ENCODE measurements at regions not wholly inside any gene's neighbourhood (a gene's known extent, or its start where the extent isn't known, plus 50 kb on each side); places are given as distances from the start of the nearest gene placed in this dataset.

- TF ChIP-seq DZIP1 (CRISPR knock-in tag; IDR thresholded peaks at IDR 0.05) = no peak
- no peak for TF ChIP-seq SKI (IDR thresholded peaks at IDR 0.05; ENCODE audit: partially characterized antibody)
- peak; percentile 17; the same call in 1 of the 2 replicates for TF ChIP-seq SMC3 (IDR thresholded peaks at IDR 0.05; ENCODE audit: low read length)
- no peak for TF ChIP-seq MXI1 (IDR thresholded peaks at IDR 0.05; ENCODE audit: borderline replicate concordance, low read depth, low read length)
- no peak for TF ChIP-seq RBM22 (optimal IDR thresholded peaks at IDR 0.05; ENCODE audit: low read length)
- TF ChIP-seq SMAD9 (CRISPR knock-in tag; IDR thresholded peaks at IDR 0.05) = no peak
- 0 out of 2 replicates have a peak, but pooled peaks have one; percentile 27 for TF ChIP-seq ZMYM4 (CRISPR knock-in tag; IDR thresholded peaks at IDR 0.05)
- TF ChIP-seq HNRNPK (IDR thresholded peaks at IDR 0.05; ENCODE audit: low read depth, low read length, poor library complexity, severe bottlenecking) = no peak
- TF ChIP-seq ZNF414 (CRISPR knock-in tag; IDR thresholded peaks at IDR 0.05) = 0 out of 2 replicates have a peak, but pooled peaks have one; percentile 0
- 0 out of 2 replicates have a peak, but pooled peaks have one; percentile 29 for TF ChIP-seq PITX1 (CRISPR knock-in tag; IDR thresholded peaks at IDR 0.05)
- 0 out of 2 replicates have a peak, but pooled peaks have one; percentile 45 for TF ChIP-seq ZNF275 (CRISPR knock-in tag; IDR thresholded peaks at IDR 0.05; ENCODE audit: borderline replicate concordance)
- TF ChIP-seq ZNF580 (CRISPR knock-in tag; IDR thresholded peaks at IDR 0.05; ENCODE audit: borderline replicate concordance, low read depth) = no peak
- 0 out of 2 replicates have a peak, but pooled peaks have one; percentile 12 for TF ChIP-seq MYNN (CRISPR knock-in tag; IDR thresholded peaks at IDR 0.05; ENCODE audit: low read depth)
- TF ChIP-seq ZNF253 (CRISPR knock-in tag; IDR thresholded peaks at IDR 0.05; ENCODE audit: borderline replicate concordance) = no peak
- no peak for TF ChIP-seq ZNF225 (CRISPR knock-in tag; IDR thresholded peaks at IDR 0.05)
- TF ChIP-seq ZNF230 (CRISPR knock-in tag; IDR thresholded peaks at IDR 0.05) = 0 out of 2 replicates have a peak, but pooled peaks have one; percentile 2
- TF ChIP-seq, protein P1, sequence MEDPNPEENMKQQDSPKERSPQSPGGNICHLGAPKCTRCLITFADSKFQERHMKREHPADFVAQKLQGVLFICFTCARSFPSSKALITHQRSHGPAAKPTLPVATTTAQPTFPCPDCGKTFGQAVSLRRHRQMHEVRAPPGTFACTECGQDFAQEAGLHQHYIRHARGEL (CRISPR knock-in tag; IDR thresholded peaks at IDR 0.05) = no peak
- no peak for TF ChIP-seq HIC2 (CRISPR knock-in tag; IDR thresholded peaks at IDR 0.05; ENCODE audit: low read depth)
- TF ChIP-seq, protein P2, sequence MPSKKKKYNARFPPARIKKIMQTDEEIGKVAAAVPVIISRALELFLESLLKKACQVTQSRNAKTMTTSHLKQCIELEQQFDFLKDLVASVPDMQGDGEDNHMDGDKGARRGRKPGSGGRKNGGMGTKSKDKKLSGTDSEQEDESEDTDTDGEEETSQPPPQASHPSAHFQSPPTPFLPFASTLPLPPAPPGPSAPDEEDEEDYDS (CRISPR knock-in tag; IDR thresholded peaks at IDR 0.05) = no peak
- TF ChIP-seq ZNF256 (CRISPR knock-in tag; conservative IDR thresholded peaks at IDR 0.05) = peak; percentile 48; the same call in 1 of the 2 replicates
- no peak for TF ChIP-seq SP2 (CRISPR knock-in tag; IDR thresholded peaks at IDR 0.05)
Measured at GRCh38 chr20:22522701-22523100, 61.7 kb downstream of the FOXA2 start (continued).

All from HepG2 (cell line).